ENCODE measurements at regions not wholly inside any gene's neighbourhood (a gene's known extent, or its start where the extent isn't known, plus 50 kb on each side); places are given as distances from the start of the nearest gene placed in this dataset.

DNA sequence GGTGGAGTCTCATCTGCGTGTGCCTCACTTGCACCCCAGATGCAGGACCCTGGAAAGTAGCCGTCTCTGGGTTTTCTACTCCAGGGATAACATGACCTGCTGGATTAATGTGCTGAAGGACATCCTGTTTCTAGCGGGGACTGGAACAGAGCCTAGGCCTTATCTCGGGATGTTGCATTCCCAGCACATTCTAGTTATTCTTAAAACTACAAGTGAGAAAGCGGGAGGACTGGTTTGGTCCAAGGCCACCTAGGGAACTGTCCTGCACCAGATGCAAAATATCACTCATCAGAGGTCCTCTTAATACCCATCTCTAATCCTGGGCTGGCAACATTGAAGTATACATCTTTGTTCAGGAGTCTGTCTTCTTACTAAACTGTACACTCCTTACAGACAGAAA lies 179.9 kb downstream of the ZC3H11B start:
- DNase-seq (peak in 3 of 5 donors; percentile 17 to 52 (median 25)), ATAC-seq (peak; percentile 74 to 87 (median 86))
- no peak for TF ChIP-seq POLR2A (IDR thresholded peaks at IDR 0.05)
- no peak for TF ChIP-seq CTCF (IDR thresholded peaks at IDR 0.05)
- peak overlapping the region in 2 of 12 donors; percentile 25 to 32 for H3K27ac ChIP-seq
- H3K27me3 ChIP-seq: no peaks in the 10 kb centered on the region
- 26 to 44% (median 31%) methylated on average over 5 of the region's 5 CpGs for WGBS, 4 donors
- no peaks in the 10 kb centered on the region for H3K36me3 ChIP-seq
- H3K9me3 ChIP-seq: no peaks in the 10 kb centered on the region
- H3K4me3 ChIP-seq: no peak overlapping the region
- H3K4me1 ChIP-seq: peaks cover 0 to 14% (median 5%) of the 10 kb centered on the region in 12 donors
- intact Hi-C loops (cut with DNase I): no loop called here

DNA sequence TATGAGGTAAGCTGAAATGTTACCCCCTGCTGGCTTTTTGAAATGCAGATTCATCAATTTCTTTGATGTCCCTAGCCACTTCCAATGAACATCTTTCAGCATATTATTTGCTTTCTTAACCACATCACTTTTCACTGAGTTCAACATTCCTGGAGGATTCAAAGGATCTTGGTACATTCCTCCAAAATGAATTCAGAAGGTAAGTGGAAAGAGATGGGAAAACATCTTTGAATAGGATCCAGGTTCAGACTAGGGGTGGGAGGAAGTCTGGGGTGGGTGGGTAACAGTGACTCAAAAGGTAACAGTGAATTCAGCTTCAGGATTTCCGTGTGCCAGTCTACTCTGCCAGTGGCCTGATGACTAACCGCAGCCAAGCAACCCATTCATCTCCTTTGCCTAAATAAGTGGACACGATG lies 180.7 kb downstream of the ZC3H11B start:
- H3K4me3 ChIP-seq: no peak overlapping the region
- peaks cover 0 to 14% (median 5%) of the 10 kb centered on the region in 12 donors for H3K4me1 ChIP-seq
- ATAC-seq (no peak), DNase-seq (no peak)
- H3K36me3 ChIP-seq: no peaks in the 10 kb centered on the region
- TF ChIP-seq POLR2A (IDR thresholded peaks at IDR 0.05) (no peak), CTCF (IDR thresholded peaks at IDR 0.05) (no peak)
- 74 to 84% (median 82%) methylated on average over 3 of the region's 3 CpGs for WGBS, 4 donors
- no peaks in the 10 kb centered on the region for H3K27me3 ChIP-seq
- no peak overlapping the region for H3K27ac ChIP-seq
- intact Hi-C loops (cut with DNase I): no loop called here
- H3K9me3 ChIP-seq: no peaks in the 10 kb centered on the region

- Histone ChIP-seq H3K27me3 (no peaks in the 10 kb centered on the region), H3K9me3 (no peaks in the 10 kb centered on the region), H3K4me3 (no peak overlapping the region), H3K27ac (no peak overlapping the region), H3K4me1 (peaks cover 0 to 14% (median 5%) of the 10 kb centered on the region in 12 donors), H3K36me3 (no peaks in the 10 kb centered on the region)
- ATAC-seq: no peak
- DNase-seq: no peak
- intact Hi-C loops (cut with DNase I): no loop called here
- TF ChIP-seq CTCF (IDR thresholded peaks at IDR 0.05) (no peak), POLR2A (IDR thresholded peaks at IDR 0.05) (no peak)
- 89 to 100% (median 97%) methylated on average over 1 of the region's 1 CpG for WGBS, 4 donors
Measured at GRCh38 chr1:219430419-219430818, 182.5 kb downstream of the ZC3H11B start.

DNA sequence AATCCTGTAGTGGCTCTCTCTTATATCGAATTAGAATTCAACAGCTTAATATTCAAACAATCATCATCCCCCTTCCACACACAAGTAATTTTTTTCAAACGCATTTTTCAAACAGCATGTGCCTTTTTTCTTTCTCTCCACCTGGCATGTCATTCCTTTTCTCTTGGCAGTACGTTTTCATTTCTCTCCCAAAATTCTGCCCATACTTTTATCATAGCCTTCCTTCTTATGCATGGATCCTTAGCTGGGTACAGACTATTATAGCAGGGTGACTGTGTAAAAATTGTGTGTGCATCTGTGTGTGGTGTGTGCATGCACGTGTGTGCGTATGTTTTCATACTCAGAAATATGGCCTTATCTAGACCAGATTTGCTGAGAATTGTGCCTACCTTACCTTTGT lies 184.3 kb downstream of the ZC3H11B start:
- peaks cover 0 to 13% (median 4%) of the 10 kb centered on the region in 12 donors for H3K4me1 ChIP-seq
- no peaks in the 10 kb centered on the region for H3K36me3 ChIP-seq
- H3K27me3 ChIP-seq: no peaks in the 10 kb centered on the region
- TF ChIP-seq POLR2A (IDR thresholded peaks at IDR 0.05): no peak
- no peak overlapping the region for H3K4me3 ChIP-seq
- ATAC-seq (no peak), DNase-seq (no peak)
- no peaks in the 10 kb centered on the region for H3K9me3 ChIP-seq
- no peak overlapping the region for H3K27ac ChIP-seq
- intact Hi-C loops (cut with DNase I): no loop called here
- 80 to 93% (median 92%) methylated on average over 5 of the region's 5 CpGs for WGBS, 4 donors

DNA sequence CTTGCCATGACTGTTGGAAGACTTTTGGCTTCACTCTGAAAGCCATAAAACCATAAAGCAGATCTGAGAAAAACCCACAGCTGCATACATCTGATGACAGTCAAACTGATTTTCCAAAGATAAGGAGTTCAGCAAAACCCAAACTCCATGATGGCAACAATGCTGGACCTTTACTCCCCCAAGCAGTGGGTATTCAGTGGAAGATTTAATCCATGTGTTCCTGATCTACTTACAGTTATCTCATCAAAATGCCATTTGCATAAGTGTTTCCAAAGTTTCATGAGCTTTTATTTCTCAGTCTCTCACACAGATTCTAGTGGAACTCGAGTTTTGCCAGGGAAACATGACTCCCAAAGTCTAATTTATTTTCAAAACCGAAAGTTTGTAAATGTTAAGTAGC lies 184.9 kb downstream of the ZC3H11B start:
- ATAC-seq (no peak), DNase-seq (no peak)
- Histone ChIP-seq H3K4me3 (no peak overlapping the region), H3K4me1 (peaks cover 0 to 6% (median 0%) of the 10 kb centered on the region in 12 donors), H3K36me3 (no peaks in the 10 kb centered on the region), H3K27me3 (no peaks in the 10 kb centered on the region), H3K27ac (no peak overlapping the region), H3K9me3 (no peaks in the 10 kb centered on the region)
- WGBS, 4 donors: 58 to 70% (median 62%) methylated on average over 2 of the region's 2 CpGs
- intact Hi-C loops (cut with DNase I): no loop called here
- TF ChIP-seq POLR2A (IDR thresholded peaks at IDR 0.05) (no peak), CTCF (IDR thresholded peaks at IDR 0.05) (no peak)

Measured in heart left ventricle (tissue), 16 donors.